ENCODE measurements at regions not wholly inside any gene's neighbourhood (a gene's known extent, or its start where the extent isn't known, plus 50 kb on each side); places are given as distances from the start of the nearest gene placed in this dataset.

- ChIA-PET CTCF (interaction anchor here (0.5 to 0.8 kb wide), 2 partner anchors 80 to 103 kb away, joined by 3 to 5 read pairs; no protein-coding TSS in a partner anchor), POLR2A (no interaction called here)
- Histone ChIP-seq H3K27me3 (ENCODE audit: control insufficient read depth, insufficient read depth, low read length) (no peaks in the 10 kb centered on the region), H3K4me3 (ENCODE audit: low read depth, low read length) (no peak overlapping the region), H3K9me3 (ENCODE audit: control insufficient read depth, insufficient read depth, low read length) (no peaks in the 10 kb centered on the region), H3K27ac (ENCODE audit: low read depth, low read length) (no peak overlapping the region)
- no peak for DNase-seq (ENCODE audit: low read depth, low spot score)
- no peak for TF ChIP-seq CTCF (IDR thresholded peaks at IDR 0.05; ENCODE audit: low read depth, low read length)
Measured at GRCh38 chr3:190731596-190731995, 130.9 kb downstream of the GMNC start.

- ChIA-PET POLR2A (no interaction called here), CTCF (no interaction called here)
- Histone ChIP-seq H3K9me3 (ENCODE audit: control insufficient read depth, insufficient read depth, low read length) (no peaks in the 10 kb centered on the region), H3K4me3 (ENCODE audit: low read depth, low read length) (no peak overlapping the region), H3K27ac (ENCODE audit: low read depth, low read length) (no peak overlapping the region), H3K27me3 (ENCODE audit: control insufficient read depth, insufficient read depth, low read length) (no peaks in the 10 kb centered on the region)
- TF ChIP-seq CTCF (IDR thresholded peaks at IDR 0.05; ENCODE audit: low read depth, low read length): no peak
- no peak for DNase-seq (ENCODE audit: low read depth, low spot score)
Measured at GRCh38 chr3:190728574-190729246, 133.8 kb downstream of the GMNC start.

GRCh38 chr3:190722181-190722905 lies 140.2 kb downstream of the GMNC start:
- H3K4me3 ChIP-seq (ENCODE audit: low read depth, low read length): no peak overlapping the region
- H3K9me3 ChIP-seq (ENCODE audit: control insufficient read depth, insufficient read depth, low read length): no peaks in the 10 kb centered on the region
- no peaks in the 10 kb centered on the region for H3K27me3 ChIP-seq (ENCODE audit: control insufficient read depth, insufficient read depth, low read length)
- no peak for DNase-seq (ENCODE audit: low read depth, low spot score)
- ChIA-PET CTCF (interaction anchor here (1.5 to 2.2 kb wide), 2 partner anchors 22 to 23 kb away, joined by 3 to 9 read pairs; no protein-coding TSS in a partner anchor), POLR2A (no interaction called here)
- no peak for TF ChIP-seq CTCF (IDR thresholded peaks at IDR 0.05; ENCODE audit: low read depth, low read length)
- no peak overlapping the region for H3K27ac ChIP-seq (ENCODE audit: low read depth, low read length)

- CTCF ChIA-PET: interaction anchor here (2.2 kb wide), 1 partner anchor 22 kb away, joined by 9 read pairs; no protein-coding TSS in a partner anchor
- Histone ChIP-seq H3K27ac (ENCODE audit: low read depth, low read length) (no peak overlapping the region), H3K9me3 (ENCODE audit: control insufficient read depth, insufficient read depth, low read length) (no peaks in the 10 kb centered on the region), H3K27me3 (ENCODE audit: control insufficient read depth, insufficient read depth, low read length) (no peaks in the 10 kb centered on the region), H3K4me3 (ENCODE audit: low read depth, low read length) (no peak overlapping the region)
- TF ChIP-seq CTCF (IDR thresholded peaks at IDR 0.05; ENCODE audit: low read depth, low read length): no peak
- no peak for DNase-seq (ENCODE audit: low read depth, low spot score)
- POLR2A ChIA-PET: no interaction called here
Measured at GRCh38 chr3:190721330-190721729, 141.2 kb downstream of the GMNC start.

- Histone ChIP-seq H3K27ac (ENCODE audit: low read depth, low read length) (no peak overlapping the region), H3K4me3 (ENCODE audit: low read depth, low read length) (peak overlapping the region; percentile 20; the same call in 1 of the 2 replicates), H3K9me3 (ENCODE audit: control insufficient read depth, insufficient read depth, low read length) (no peaks in the 10 kb centered on the region), H3K27me3 (ENCODE audit: control insufficient read depth, insufficient read depth, low read length) (no peaks in the 10 kb centered on the region)
- peak; percentile 61 for DNase-seq (ENCODE audit: low read depth, low spot score)
- ChIA-PET POLR2A (no interaction called here), CTCF (interaction anchor here (0.7 kb wide), 1 partner anchor 93 kb away, joined by 3 read pairs; no protein-coding TSS in a partner anchor)
- TF ChIP-seq CTCF (IDR thresholded peaks at IDR 0.05; ENCODE audit: low read depth, low read length): no peak
Measured at GRCh38 chr3:190718671-190719070, 143.8 kb downstream of the GMNC start.

Measured in AG04450 (cell line).